HCT116 (cell line): ENCODE measurements at regions not wholly inside any gene's neighbourhood (a gene's known extent, or its start where the extent isn't known, plus 50 kb on each side); places are given as distances from the start of the nearest gene placed in this dataset.

Experiments used
- ATAC-seq: fragments of 200-7000 bp; cut with Tn5 transposase; 2 replicates; pipeline ENCODE4 v1.9.1; 2020; ENCODE audit warnings: mild to moderate bottlenecking, moderate library complexity
- BruUV-seq: library from RNA; stranded (reverse); fragments of 400-500 nt; replicated peaks from 2 replicates; lab custom pipeline; 2021; lab: Mats Ljungman, UMichigan
- CTCF ChIA-PET: fragments of 300-600 bp; sonication (Branson Sonifier 250); formaldehyde crosslinking; loops from one replicate; lab custom pipeline; 2021; ENCODE audit warnings: antibody characterized with exemption; lab: Charles Lee
- POLR2A ChIA-PET: fragments of 300-600, 350-600 bp; sonication (Branson Sonifier 250); formaldehyde crosslinking; loops from one replicate; lab custom pipeline; 2021; ENCODE audit warnings: antibody characterized with exemption; lab: Charles Lee
- RAD21 ChIA-PET, 2 experiments: fragments of 300-600 bp; sonication (Branson Sonifier 250); formaldehyde crosslinking; loops; one replicate each; lab custom pipeline; 2023; ENCODE audit warnings: low total read pairs in 2 of 2; ENCODE audit not compliant: uncharacterized antibody in 2 of 2, unreplicated experiment in 2 of 2, low non-redundant PET in 1 of 2; lab: Charles Lee
- DNase-seq: peaks from one replicate; pipeline ENCODE4 v3.0.0-alpha.2; 2010; ENCODE audit warnings: low read depth, low spot score
- H2AFZ ChIP-seq: fragments of 200-600 bp; shearing (Covaris generic), sonication (generic); 2 replicates; pipeline ENCODE4 v1.6.1; 2017; ENCODE audit warnings: low read depth, mixed run types, mixed read lengths, antibody characterized with exemption, low read length; ENCODE audit not compliant: poor library complexity, severe bottlenecking
- H3K27ac ChIP-seq: 2 replicates; pipeline ENCODE4 v1.5.1; 2012; ENCODE audit warnings: low read depth, low read length
- H3K27me3 ChIP-seq: fragments of 200-600 bp; sonication (generic); 2 replicates; pipeline ENCODE4 v1.6.1; 2016; ENCODE audit warnings: mixed run types, low read length, mixed read lengths; ENCODE audit not compliant: insufficient read depth
- H3K36me3 ChIP-seq, 2 experiments: fragments of 200-500 bp in 1 of 2; fragments of 200-600 bp in 1 of 2; sonication (Bioruptor generic) in 1 of 2; sonication (generic) in 1 of 2; 2 replicates each; pipeline versions ENCODE4 v1.5.1 to v1.6.1; 2014 to 2016; ENCODE audit warnings: low read length in 2 of 2, inconsistent platforms in 1 of 2, mixed read lengths in 1 of 2, mixed run types in 1 of 2; ENCODE audit not compliant: insufficient read depth in 2 of 2, control insufficient read depth in 1 of 2
- H3K4me1 ChIP-seq, 2 experiments: fragments of 200-600 bp in 1 of 2; sonication (generic) in 1 of 2; 2 replicates each; pipeline versions ENCODE4 v1.5.1 to v1.6.1; 2012 to 2017; ENCODE audit warnings: low read length in 2 of 2, inconsistent platforms in 1 of 2, mild to moderate bottlenecking in 1 of 2, mixed read lengths in 1 of 2, mixed run types in 1 of 2, moderate library complexity in 1 of 2; ENCODE audit not compliant: insufficient read depth in 2 of 2, control insufficient read depth in 1 of 2
- H3K4me2 ChIP-seq: fragments of 200-600 bp; sonication (generic); 2 replicates; pipeline ENCODE4 v1.6.1; 2017; ENCODE audit warnings: mixed run types, low read length, mixed read lengths
- H3K4me3 ChIP-seq, 2 experiments: fragments of 200-600 bp in 1 of 2; sonication (generic) in 1 of 2; replicated peaks in 1 of 2; 2 replicates each; pipeline ENCODE4 v1.5.1; 2011 to 2016; ENCODE audit warnings: low read length in 2 of 2, control low read depth in 1 of 2, low read depth in 1 of 2, mild to moderate bottlenecking in 1 of 2, mixed read lengths in 1 of 2, mixed run types in 1 of 2
- H3K79me2 ChIP-seq: fragments of 200-600 bp; sonication (generic); 2 replicates; pipeline ENCODE4 v1.6.1; 2017; ENCODE audit warnings: mild to moderate bottlenecking, mixed run types, low read length, moderate library complexity, mixed read lengths; ENCODE audit not compliant: insufficient read depth
- H3K9ac ChIP-seq: fragments of 200-600 bp; sonication (generic); 2 replicates; pipeline ENCODE4 v1.6.1; 2016; ENCODE audit warnings: low read length, mixed read lengths
- H3K9me2 ChIP-seq: fragments of 200-600 bp; sonication (generic), shearing (Covaris generic); 2 replicates; pipeline ENCODE4 v1.6.1; 2017; ENCODE audit warnings: mixed run types, mild to moderate bottlenecking, moderate library complexity; ENCODE audit not compliant: insufficient read depth
- H3K9me3 ChIP-seq, 2 experiments: fragments of 200-500 bp in 1 of 2; fragments of 200-600 bp in 1 of 2; sonication (Bioruptor generic) in 1 of 2; sonication (generic) in 1 of 2; 2 replicates each; pipeline ENCODE4 v1.6.1; 2014 to 2017; ENCODE audit warnings: low read length in 2 of 2, mixed read lengths in 2 of 2, inconsistent platforms in 1 of 2, low read depth in 1 of 2, mild to moderate bottlenecking in 1 of 2, mixed run types in 1 of 2, moderate library complexity in 1 of 2; ENCODE audit not compliant: control insufficient read depth in 1 of 2, insufficient read depth in 1 of 2
- H4K20me1 ChIP-seq: fragments of 200-600 bp; sonication (generic), shearing (Covaris generic); 2 replicates; pipeline ENCODE4 v1.6.1; 2017; ENCODE audit warnings: mixed run types, mild to moderate bottlenecking, moderate library complexity; ENCODE audit not compliant: insufficient read depth
- CBX3 ChIP-seq: IDR thresholded peaks from 2 replicates; pipeline ENCODE4 v1.6.1; 2012; ENCODE audit warnings: low read depth
- CEBPB ChIP-seq: IDR thresholded peaks from 2 replicates; pipeline ENCODE4 v1.6.1; 2012; ENCODE audit warnings: low read depth
- EGR1 ChIP-seq: IDR thresholded peaks from 2 replicates; pipeline ENCODE4 v1.6.1; 2012; ENCODE audit warnings: low read depth
- ELF1 ChIP-seq: IDR thresholded peaks from 2 replicates; pipeline ENCODE4 v1.6.1; 2012; ENCODE audit warnings: low read depth, borderline replicate concordance
- EZH2 ChIP-seq: fragments of 200-600 bp; sonication (generic); IDR thresholded peaks from 2 replicates; pipeline ENCODE4 v1.6.1; 2017; ENCODE audit warnings: antibody characterized with exemption, mixed run types
- EZH2phosphoT487 ChIP-seq: fragments of 200-600 bp; IDR thresholded peaks from 2 replicates; pipeline ENCODE4 v1.6.1; 2018; ENCODE audit warnings: antibody characterized with exemption, borderline replicate concordance
- FOSL1 ChIP-seq: IDR thresholded peaks from 2 replicates; pipeline ENCODE4 v1.6.1; 2012; ENCODE audit warnings: low read depth
- JUND ChIP-seq: IDR thresholded peaks from 2 replicates; pipeline ENCODE4 v1.6.1; 2012
- MAX ChIP-seq: IDR thresholded peaks from 2 replicates; pipeline ENCODE4 v1.6.1; 2012
- POLR2A ChIP-seq: IDR thresholded peaks from 2 replicates; pipeline ENCODE4 v1.7.0; 2011; ENCODE audit warnings: borderline replicate concordance; ENCODE audit not compliant: insufficient read depth, insufficient read length; ENCODE audit errors: extremely low read depth
- POLR2AphosphoS5 ChIP-seq: IDR thresholded peaks from 2 replicates; pipeline ENCODE4 v1.6.1; 2011; ENCODE audit warnings: mild to moderate bottlenecking, low read depth, low read length, moderate library complexity
- RAD21 ChIP-seq: IDR thresholded peaks from 2 replicates; pipeline ENCODE4 v1.6.1; 2012; ENCODE audit warnings: low read depth, mild to moderate bottlenecking
- SIN3A ChIP-seq: IDR thresholded peaks from 2 replicates; pipeline ENCODE4 v1.6.1; 2012; ENCODE audit warnings: low read depth
- SP1 ChIP-seq: IDR thresholded peaks from 2 replicates; pipeline ENCODE4 v1.6.1; 2012; ENCODE audit warnings: low read depth
- SRF ChIP-seq: IDR thresholded peaks from 2 replicates; pipeline ENCODE4 v1.6.1; 2012; ENCODE audit warnings: low read depth
- TCF7L2 ChIP-seq: IDR thresholded peaks from 2 replicates; pipeline ENCODE4 v1.7.0; 2011; ENCODE audit warnings: borderline replicate concordance, inconsistent platforms; ENCODE audit not compliant: insufficient read depth, insufficient read length; ENCODE audit errors: extremely low read depth
- YY1 ChIP-seq: IDR thresholded peaks from 2 replicates; pipeline ENCODE4 v1.6.1; 2011; ENCODE audit warnings: low read length, low read depth, moderate library complexity, mild to moderate bottlenecking; ENCODE audit not compliant: insufficient replicate concordance; ENCODE audit errors: extremely low read depth
- ZFX ChIP-seq: fragments of 450-650 bp; IDR thresholded peaks from 2 replicates; pipeline ENCODE4 v1.6.1; 2017
- ZNF274 ChIP-seq: fragments of 200-500 bp; sonication (Bioruptor generic); IDR thresholded peaks from 2 replicates; pipeline ENCODE4 v1.6.1; 2014; ENCODE audit warnings: mild to moderate bottlenecking, low read depth, low read length, inconsistent platforms
- intact Hi-C: fragments of 100-400 bp; cut with micrococcal nuclease; formaldehyde crosslinking; loops from 2 replicates; pipeline ENCODE4 v1.10.0; 2022
- TF ChIP-seq, protein P1 (sequence below): IDR thresholded peaks from 2 replicates; pipeline ENCODE4 v1.6.1; 2012; ENCODE audit warnings: low read depth
- TF ChIP-seq, protein P2 (sequence below), 3 experiments: fragments of 200-600 bp in 1 of 3; sonication (generic) in 1 of 3; IDR thresholded peaks in 2 of 3; conservative IDR thresholded peaks in 1 of 3; 2 replicates each; pipeline ENCODE4 v1.5.1; 2012 to 2017; ENCODE audit warnings: low read depth in 2 of 3, low read length in 2 of 3, antibody characterized with exemption in 1 of 3, borderline replicate concordance in 1 of 3, control low read depth in 1 of 3, mild to moderate bottlenecking in 1 of 3, mixed read lengths in 1 of 3, mixed run types in 1 of 3, moderate library complexity in 1 of 3; ENCODE audit not compliant: insufficient read depth in 1 of 3

GRCh38 chr17:77319211-77320043, 178.7 kb downstream of the SEC14L1 start:
- RAD21 ChIA-PET, result no interaction called here
- BruUV-seq, result TSS peak; percentile 59
- Histone ChIP-seq H3K9me2 (no peaks in the 10 kb centered on the region), H3K79me2 (peaks cover 90% of the 10 kb centered on the region), H3K4me3 (peak overlapping the region; percentile 34 to 46), H2AFZ (no peak overlapping the region), H3K9me3 (no peaks in the 10 kb centered on the region), H3K4me2 (peak overlapping the region; percentile 74), H4K20me1 (peaks cover 3% of the 10 kb centered on the region; the same call in 1 of the 2 replicates), H3K27ac (peak overlapping the region; percentile 75), H3K36me3 (no peaks in the 10 kb centered on the region; a peak in 1 of 4 replicates), H3K9ac (peak overlapping the region; percentile 76), H3K27me3 (no peaks in the 10 kb centered on the region), H3K4me1 (peaks cover 69 to 95% of the 10 kb centered on the region in 2 experiments)
- POLR2A ChIA-PET, result no interaction called here
- peak; percentile 74 for ATAC-seq
- CTCF ChIA-PET, result no interaction called here
- DNase-seq, result peak; percentile 85
- intact Hi-C loops, result loop anchor here (1.0 kb wide), 1 partner anchor 32 kb away; no protein-coding TSS in a partner anchor
- TF ChIP-seq YY1 (peak; percentile 78), ELF1 (no peak; the same call in 1 of the 2 replicates), TCF7L2 (no peak), EZH2 (no peak), MAX (peak; percentile 90), CBX3 (0 out of 2 replicates have a peak, but pooled peaks have one; percentile 21), JUND (peak; percentile 77), RAD21 (no peak; the same call in 1 of the 2 replicates), SIN3A (peak; percentile 59; the same call in 1 of the 2 replicates), POLR2A (peak; percentile 78), FOSL1 (peak; percentile 70), SRF (no peak), EGR1 (no peak), CEBPB (no peak), POLR2AphosphoS5 (peak; percentile 89), ZFX (no peak), SP1 (peak; percentile 94), ZNF274 (no peak), EZH2phosphoT487 (no peak)
- TF ChIP-seq, protein P1, sequence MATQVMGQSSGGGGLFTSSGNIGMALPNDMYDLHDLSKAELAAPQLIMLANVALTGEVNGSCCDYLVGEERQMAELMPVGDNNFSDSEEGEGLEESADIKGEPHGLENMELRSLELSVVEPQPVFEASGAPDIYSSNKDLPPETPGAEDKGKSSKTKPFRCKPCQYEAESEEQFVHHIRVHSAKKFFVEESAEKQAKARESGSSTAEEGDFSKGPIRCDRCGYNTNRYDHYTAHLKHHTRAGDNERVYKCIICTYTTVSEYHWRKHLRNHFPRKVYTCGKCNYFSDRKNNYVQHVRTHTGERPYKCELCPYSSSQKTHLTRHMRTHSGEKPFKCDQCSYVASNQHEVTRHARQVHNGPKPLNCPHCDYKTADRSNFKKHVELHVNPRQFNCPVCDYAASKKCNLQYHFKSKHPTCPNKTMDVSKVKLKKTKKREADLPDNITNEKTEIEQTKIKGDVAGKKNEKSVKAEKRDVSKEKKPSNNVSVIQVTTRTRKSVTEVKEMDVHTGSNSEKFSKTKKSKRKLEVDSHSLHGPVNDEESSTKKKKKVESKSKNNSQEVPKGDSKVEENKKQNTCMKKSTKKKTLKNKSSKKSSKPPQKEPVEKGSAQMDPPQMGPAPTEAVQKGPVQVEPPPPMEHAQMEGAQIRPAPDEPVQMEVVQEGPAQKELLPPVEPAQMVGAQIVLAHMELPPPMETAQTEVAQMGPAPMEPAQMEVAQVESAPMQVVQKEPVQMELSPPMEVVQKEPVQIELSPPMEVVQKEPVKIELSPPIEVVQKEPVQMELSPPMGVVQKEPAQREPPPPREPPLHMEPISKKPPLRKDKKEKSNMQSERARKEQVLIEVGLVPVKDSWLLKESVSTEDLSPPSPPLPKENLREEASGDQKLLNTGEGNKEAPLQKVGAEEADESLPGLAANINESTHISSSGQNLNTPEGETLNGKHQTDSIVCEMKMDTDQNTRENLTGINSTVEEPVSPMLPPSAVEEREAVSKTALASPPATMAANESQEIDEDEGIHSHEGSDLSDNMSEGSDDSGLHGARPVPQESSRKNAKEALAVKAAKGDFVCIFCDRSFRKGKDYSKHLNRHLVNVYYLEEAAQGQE, result no peak
- TF ChIP-seq, protein P2, sequence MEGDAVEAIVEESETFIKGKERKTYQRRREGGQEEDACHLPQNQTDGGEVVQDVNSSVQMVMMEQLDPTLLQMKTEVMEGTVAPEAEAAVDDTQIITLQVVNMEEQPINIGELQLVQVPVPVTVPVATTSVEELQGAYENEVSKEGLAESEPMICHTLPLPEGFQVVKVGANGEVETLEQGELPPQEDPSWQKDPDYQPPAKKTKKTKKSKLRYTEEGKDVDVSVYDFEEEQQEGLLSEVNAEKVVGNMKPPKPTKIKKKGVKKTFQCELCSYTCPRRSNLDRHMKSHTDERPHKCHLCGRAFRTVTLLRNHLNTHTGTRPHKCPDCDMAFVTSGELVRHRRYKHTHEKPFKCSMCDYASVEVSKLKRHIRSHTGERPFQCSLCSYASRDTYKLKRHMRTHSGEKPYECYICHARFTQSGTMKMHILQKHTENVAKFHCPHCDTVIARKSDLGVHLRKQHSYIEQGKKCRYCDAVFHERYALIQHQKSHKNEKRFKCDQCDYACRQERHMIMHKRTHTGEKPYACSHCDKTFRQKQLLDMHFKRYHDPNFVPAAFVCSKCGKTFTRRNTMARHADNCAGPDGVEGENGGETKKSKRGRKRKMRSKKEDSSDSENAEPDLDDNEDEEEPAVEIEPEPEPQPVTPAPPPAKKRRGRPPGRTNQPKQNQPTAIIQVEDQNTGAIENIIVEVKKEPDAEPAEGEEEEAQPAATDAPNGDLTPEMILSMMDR (IDR thresholded peaks at IDR 0.05 in 2 of 3, conservative IDR thresholded peaks at IDR 0.05 in 1 of 3; ENCODE audit: borderline replicate concordance in 1 of 3, insufficient read depth in 1 of 3, low read depth in 2 of 3, low read length in 2 of 3), result no peak
